SK-N-SH treated with all-trans-retinoic acid at 6 μM for 48 hours (cell line): ENCODE measurements at regions not wholly inside any gene's neighbourhood (a gene's known extent, or its start where the extent isn't known, plus 50 kb on each side); places are given as distances from the start of the nearest gene placed in this dataset.

Source experiments
- ATAC-seq: fragments of 200-7000 bp; cut with Tn5 transposase; 3 replicates; pipeline ENCODE4 v1.9.1; 2020; ENCODE audit warnings: mild to moderate bottlenecking, moderate library complexity
- ARNTL ChIP-seq: fragments of 450-650 bp; formaldehyde crosslinking; IDR thresholded peaks from 2 replicates; pipeline ENCODE4 v1.5.0; 2020; ENCODE audit warnings: low read depth, mild to moderate bottlenecking, moderate library complexity, borderline replicate concordance
- BACH2 ChIP-seq: fragments of 250-450 bp; sonication (Bioruptor Pico); IDR thresholded peaks from 2 replicates; pipeline ENCODE4 v1.9.0; 2021; ENCODE audit warnings: mild to moderate bottlenecking, borderline replicate concordance
- CSDC2 ChIP-seq: fragments of 250-450 bp; sonication (Bioruptor Pico); IDR thresholded peaks from 2 replicates; pipeline ENCODE4 v1.5.0; 2020; ENCODE audit warnings: mild to moderate bottlenecking, moderate library complexity
- ESRRG ChIP-seq: fragments of 250-450 bp; sonication (Bioruptor Pico); IDR thresholded peaks from 2 replicates; pipeline ENCODE4 v1.6.1; 2021; ENCODE audit warnings: mild to moderate bottlenecking
- GLIS3 ChIP-seq: fragments of 250-450 bp; sonication (Bioruptor Pico); IDR thresholded peaks from 2 replicates; pipeline ENCODE4 v1.5.0; 2020; ENCODE audit warnings: mild to moderate bottlenecking, moderate library complexity
- ISL1 ChIP-seq: fragments of 250-450 bp; sonication (Bioruptor Pico); IDR thresholded peaks from 2 replicates; pipeline ENCODE4 v2.1.2; 2022; ENCODE audit warnings: mild to moderate bottlenecking, moderate library complexity
- OSR1 ChIP-seq: fragments of 250-450 bp; sonication (Bioruptor Pico); IDR thresholded peaks from 2 replicates; pipeline ENCODE4 v1.8.0; 2022; ENCODE audit warnings: moderate library complexity, mild to moderate bottlenecking, inconsistent platforms
- PPARA ChIP-seq: fragments of 250-450 bp; sonication (Bioruptor Pico); IDR thresholded peaks from 2 replicates; pipeline ENCODE4 v1.5.0; 2020; ENCODE audit warnings: mild to moderate bottlenecking, borderline replicate concordance
- RARB ChIP-seq: fragments of 250-450 bp; sonication (Bioruptor Pico); IDR thresholded peaks from 2 replicates; pipeline ENCODE4 v1.8.0; 2021; ENCODE audit warnings: mild to moderate bottlenecking, moderate library complexity
- SNAI2 ChIP-seq: fragments of 250-450 bp; sonication (Bioruptor Pico); IDR thresholded peaks from 2 replicates; pipeline ENCODE4 v1.5.0; 2020; ENCODE audit warnings: mild to moderate bottlenecking, moderate library complexity
- TCF4 ChIP-seq: fragments of 250-450 bp; sonication (Bioruptor Pico); IDR thresholded peaks from 2 replicates; pipeline ENCODE4 v1.8.0; 2021; ENCODE audit warnings: mild to moderate bottlenecking, moderate library complexity, borderline replicate concordance
- TOX ChIP-seq: fragments of 250-450 bp; sonication (Bioruptor Pico); IDR thresholded peaks from 2 replicates; pipeline ENCODE4 v1.8.0; 2021; ENCODE audit warnings: mild to moderate bottlenecking, moderate library complexity, borderline replicate concordance
- ZC3H10 ChIP-seq: fragments of 250-450 bp; sonication (Bioruptor Pico); IDR thresholded peaks from 2 replicates; pipeline ENCODE4 v1.5.1; 2021; ENCODE audit warnings: mild to moderate bottlenecking, moderate library complexity
- ZFP3 ChIP-seq: fragments of 250-450 bp; sonication (Bioruptor Pico); IDR thresholded peaks from 2 replicates; pipeline ENCODE4 v1.5.0; 2020; ENCODE audit warnings: mild to moderate bottlenecking, moderate library complexity
- ZFP30 ChIP-seq: fragments of 450-650 bp; formaldehyde crosslinking; IDR thresholded peaks from 2 replicates; pipeline ENCODE4 v1.5.0; 2022; ENCODE audit warnings: mild to moderate bottlenecking, moderate library complexity
- ZNF565 ChIP-seq: fragments of 450-650 bp; formaldehyde crosslinking; conservative IDR thresholded peaks from 2 replicates; pipeline ENCODE4 v1.5.0; 2020; ENCODE audit warnings: low read depth, mild to moderate bottlenecking, moderate library complexity
- ZNF70 ChIP-seq: fragments of 450-650 bp; formaldehyde crosslinking; IDR thresholded peaks from 2 replicates; pipeline ENCODE4 v1.5.0; 2020; ENCODE audit warnings: mild to moderate bottlenecking, moderate library complexity
- ZNF8 ChIP-seq: fragments of 450-650 bp; formaldehyde crosslinking; IDR thresholded peaks from 2 replicates; pipeline ENCODE4 v1.5.0; 2020; ENCODE audit warnings: mild to moderate bottlenecking, moderate library complexity
- TF ChIP-seq, protein P1 (sequence below): fragments of 250-450 bp; sonication (Bioruptor Pico); IDR thresholded peaks from 2 replicates; pipeline ENCODE4 v1.5.0; 2020; ENCODE audit warnings: mild to moderate bottlenecking, moderate library complexity
- TF ChIP-seq, protein P2 (sequence below): fragments of 250-450 bp; sonication (Bioruptor Pico); IDR thresholded peaks from 2 replicates; pipeline ENCODE4 v1.5.1; 2020; ENCODE audit warnings: low read depth, mild to moderate bottlenecking, moderate library complexity
- TF ChIP-seq, protein P3 (sequence below): fragments of 250-450 bp; sonication (Bioruptor Pico); IDR thresholded peaks from 2 replicates; pipeline ENCODE4 v1.8.0; 2020; ENCODE audit warnings: mild to moderate bottlenecking, moderate library complexity, borderline replicate concordance
- TF ChIP-seq, protein P4 (sequence below): fragments of 250-450 bp; sonication (Bioruptor Pico); IDR thresholded peaks from 2 replicates; pipeline ENCODE4 v1.5.1; 2021; ENCODE audit warnings: mild to moderate bottlenecking, moderate library complexity
- TF ChIP-seq, protein P5 (sequence below): fragments of 250-450 bp; sonication (Bioruptor Pico); IDR thresholded peaks from 2 replicates; pipeline ENCODE4 v1.8.0; 2021; ENCODE audit warnings: low read depth, mild to moderate bottlenecking, moderate library complexity, borderline replicate concordance

DNA sequence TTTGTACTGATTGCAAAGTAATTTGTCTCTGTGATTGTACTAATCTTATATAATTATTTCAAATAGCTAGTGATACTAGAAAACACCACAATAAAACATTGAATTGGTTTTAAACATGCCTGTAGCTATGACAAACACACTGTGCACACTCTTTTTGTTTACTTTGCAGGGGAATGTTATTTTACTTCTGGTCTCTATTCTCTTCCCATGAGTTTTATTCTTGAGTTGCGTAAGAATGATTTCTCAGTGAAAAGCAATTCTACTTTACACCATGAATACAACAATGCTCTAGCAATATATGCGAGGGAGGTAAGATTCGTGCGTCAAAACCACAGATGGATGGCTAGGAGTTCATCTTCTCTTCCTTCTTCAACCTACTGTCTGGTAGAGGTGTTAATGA is 68.4 kb upstream of the PHACTR1 start:
- no peak for TF ChIP-seq TOX (CRISPR knock-in tag)
- no peak for TF ChIP-seq ZC3H10 (CRISPR knock-in tag)
- no peak for TF ChIP-seq ZNF8 (CRISPR knock-in tag)
- TF ChIP-seq ESRRG (CRISPR knock-in tag): no peak
- ATAC-seq: no peak

DNA sequence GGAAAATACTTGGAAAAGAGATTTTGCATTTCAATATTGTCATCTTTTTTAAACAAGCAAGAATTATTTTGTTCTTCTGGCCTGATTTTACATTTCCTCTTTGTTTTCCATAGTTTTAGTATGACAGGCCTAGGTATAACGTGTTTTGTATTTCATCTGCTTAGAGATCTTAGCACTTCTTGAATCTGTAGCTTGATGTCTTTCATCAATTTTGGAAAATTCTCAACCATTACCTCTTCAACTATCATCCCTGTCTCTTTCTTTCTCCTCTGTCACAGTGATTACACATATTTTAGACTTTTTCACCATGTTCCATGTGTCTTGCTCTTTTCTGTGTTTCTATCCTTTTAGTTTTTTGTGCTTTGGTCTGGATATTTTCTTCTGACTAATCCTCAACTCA is 67.2 kb upstream of the PHACTR1 start:
- TF ChIP-seq PPARA (CRISPR knock-in tag) (no peak), ZNF8 (CRISPR knock-in tag) (no peak), GLIS3 (CRISPR knock-in tag) (no peak), TOX (CRISPR knock-in tag) (no peak), ZC3H10 (CRISPR knock-in tag) (no peak), ZFP3 (CRISPR knock-in tag) (no peak), TCF4 (CRISPR knock-in tag) (no peak), ARNTL (CRISPR knock-in tag) (no peak), ESRRG (CRISPR knock-in tag) (no peak), OSR1 (no peak), RARB (CRISPR knock-in tag) (no peak), ZFP30 (no peak), SNAI2 (CRISPR knock-in tag) (no peak), ZNF565 (no peak)
- TF ChIP-seq, protein P1, sequence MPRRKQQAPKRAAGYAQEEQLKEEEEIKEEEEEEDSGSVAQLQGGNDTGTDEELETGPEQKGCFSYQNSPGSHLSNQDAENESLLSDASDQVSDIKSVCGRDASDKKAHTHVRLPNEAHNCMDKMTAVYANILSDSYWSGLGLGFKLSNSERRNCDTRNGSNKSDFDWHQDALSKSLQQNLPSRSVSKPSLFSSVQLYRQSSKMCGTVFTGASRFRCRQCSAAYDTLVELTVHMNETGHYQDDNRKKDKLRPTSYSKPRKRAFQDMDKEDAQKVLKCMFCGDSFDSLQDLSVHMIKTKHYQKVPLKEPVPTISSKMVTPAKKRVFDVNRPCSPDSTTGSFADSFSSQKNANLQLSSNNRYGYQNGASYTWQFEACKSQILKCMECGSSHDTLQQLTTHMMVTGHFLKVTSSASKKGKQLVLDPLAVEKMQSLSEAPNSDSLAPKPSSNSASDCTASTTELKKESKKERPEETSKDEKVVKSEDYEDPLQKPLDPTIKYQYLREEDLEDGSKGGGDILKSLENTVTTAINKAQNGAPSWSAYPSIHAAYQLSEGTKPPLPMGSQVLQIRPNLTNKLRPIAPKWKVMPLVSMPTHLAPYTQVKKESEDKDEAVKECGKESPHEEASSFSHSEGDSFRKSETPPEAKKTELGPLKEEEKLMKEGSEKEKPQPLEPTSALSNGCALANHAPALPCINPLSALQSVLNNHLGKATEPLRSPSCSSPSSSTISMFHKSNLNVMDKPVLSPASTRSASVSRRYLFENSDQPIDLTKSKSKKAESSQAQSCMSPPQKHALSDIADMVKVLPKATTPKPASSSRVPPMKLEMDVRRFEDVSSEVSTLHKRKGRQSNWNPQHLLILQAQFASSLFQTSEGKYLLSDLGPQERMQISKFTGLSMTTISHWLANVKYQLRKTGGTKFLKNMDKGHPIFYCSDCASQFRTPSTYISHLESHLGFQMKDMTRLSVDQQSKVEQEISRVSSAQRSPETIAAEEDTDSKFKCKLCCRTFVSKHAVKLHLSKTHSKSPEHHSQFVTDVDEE (CRISPR knock-in tag): no peak
- TF ChIP-seq, protein P2, sequence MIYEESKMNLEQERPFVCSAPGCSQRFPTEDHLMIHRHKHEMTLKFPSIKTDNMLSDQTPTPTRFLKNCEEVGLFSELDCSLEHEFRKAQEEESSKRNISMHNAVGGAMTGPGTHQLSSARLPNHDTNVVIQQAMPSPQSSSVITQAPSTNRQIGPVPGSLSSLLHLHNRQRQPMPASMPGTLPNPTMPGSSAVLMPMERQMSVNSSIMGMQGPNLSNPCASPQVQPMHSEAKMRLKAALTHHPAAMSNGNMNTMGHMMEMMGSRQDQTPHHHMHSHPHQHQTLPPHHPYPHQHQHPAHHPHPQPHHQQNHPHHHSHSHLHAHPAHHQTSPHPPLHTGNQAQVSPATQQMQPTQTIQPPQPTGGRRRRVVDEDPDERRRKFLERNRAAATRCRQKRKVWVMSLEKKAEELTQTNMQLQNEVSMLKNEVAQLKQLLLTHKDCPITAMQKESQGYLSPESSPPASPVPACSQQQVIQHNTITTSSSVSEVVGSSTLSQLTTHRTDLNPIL (CRISPR knock-in tag): no peak
- TF ChIP-seq, protein P3, sequence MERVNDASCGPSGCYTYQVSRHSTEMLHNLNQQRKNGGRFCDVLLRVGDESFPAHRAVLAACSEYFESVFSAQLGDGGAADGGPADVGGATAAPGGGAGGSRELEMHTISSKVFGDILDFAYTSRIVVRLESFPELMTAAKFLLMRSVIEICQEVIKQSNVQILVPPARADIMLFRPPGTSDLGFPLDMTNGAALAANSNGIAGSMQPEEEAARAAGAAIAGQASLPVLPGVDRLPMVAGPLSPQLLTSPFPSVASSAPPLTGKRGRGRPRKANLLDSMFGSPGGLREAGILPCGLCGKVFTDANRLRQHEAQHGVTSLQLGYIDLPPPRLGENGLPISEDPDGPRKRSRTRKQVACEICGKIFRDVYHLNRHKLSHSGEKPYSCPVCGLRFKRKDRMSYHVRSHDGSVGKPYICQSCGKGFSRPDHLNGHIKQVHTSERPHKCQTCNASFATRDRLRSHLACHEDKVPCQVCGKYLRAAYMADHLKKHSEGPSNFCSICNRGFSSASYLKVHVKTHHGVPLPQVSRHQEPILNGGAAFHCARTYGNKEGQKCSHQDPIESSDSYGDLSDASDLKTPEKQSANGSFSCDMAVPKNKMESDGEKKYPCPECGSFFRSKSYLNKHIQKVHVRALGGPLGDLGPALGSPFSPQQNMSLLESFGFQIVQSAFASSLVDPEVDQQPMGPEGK: no peak
- TF ChIP-seq, protein P4, sequence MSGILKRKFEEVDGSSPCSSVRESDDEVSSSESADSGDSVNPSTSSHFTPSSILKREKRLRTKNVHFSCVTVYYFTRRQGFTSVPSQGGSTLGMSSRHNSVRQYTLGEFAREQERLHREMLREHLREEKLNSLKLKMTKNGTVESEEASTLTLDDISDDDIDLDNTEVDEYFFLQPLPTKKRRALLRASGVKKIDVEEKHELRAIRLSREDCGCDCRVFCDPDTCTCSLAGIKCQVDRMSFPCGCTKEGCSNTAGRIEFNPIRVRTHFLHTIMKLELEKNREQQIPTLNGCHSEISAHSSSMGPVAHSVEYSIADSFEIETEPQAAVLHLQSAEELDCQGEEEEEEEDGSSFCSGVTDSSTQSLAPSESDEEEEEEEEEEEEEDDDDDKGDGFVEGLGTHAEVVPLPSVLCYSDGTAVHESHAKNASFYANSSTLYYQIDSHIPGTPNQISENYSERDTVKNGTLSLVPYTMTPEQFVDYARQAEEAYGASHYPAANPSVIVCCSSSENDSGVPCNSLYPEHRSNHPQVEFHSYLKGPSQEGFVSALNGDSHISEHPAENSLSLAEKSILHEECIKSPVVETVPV: no peak
- TF ChIP-seq, protein P5, sequence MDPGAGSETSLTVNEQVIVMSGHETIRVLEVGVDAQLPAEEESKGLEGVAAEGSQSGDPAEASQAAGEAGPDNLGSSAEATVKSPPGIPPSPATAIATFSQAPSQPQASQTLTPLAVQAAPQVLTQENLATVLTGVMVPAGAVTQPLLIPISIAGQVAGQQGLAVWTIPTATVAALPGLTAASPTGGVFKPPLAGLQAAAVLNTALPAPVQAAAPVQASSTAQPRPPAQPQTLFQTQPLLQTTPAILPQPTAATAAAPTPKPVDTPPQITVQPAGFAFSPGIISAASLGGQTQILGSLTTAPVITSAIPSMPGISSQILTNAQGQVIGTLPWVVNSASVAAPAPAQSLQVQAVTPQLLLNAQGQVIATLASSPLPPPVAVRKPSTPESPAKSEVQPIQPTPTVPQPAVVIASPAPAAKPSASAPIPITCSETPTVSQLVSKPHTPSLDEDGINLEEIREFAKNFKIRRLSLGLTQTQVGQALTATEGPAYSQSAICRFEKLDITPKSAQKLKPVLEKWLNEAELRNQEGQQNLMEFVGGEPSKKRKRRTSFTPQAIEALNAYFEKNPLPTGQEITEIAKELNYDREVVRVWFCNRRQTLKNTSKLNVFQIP (CRISPR knock-in tag): no peak
- ATAC-seq: no peak

DNA sequence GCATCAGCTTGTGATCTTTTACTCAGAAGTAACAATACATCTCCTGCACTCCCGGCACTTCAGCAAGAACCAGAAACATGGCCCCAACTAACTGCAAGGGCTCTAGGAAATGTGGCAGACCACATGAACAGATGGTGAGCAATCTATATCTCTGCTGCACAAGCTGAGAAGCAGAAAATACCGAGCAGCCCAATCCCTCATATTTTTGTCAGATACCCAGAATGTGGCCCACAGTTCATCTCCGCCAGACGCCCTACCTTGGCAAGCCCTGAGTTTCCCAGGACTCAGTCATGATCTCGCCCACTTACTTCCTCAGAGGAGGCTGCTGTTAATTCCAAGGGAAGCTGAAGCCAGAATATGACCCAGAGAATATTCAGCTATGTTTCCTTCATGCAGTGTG is 63.1 kb upstream of the PHACTR1 start:
- TF ChIP-seq CSDC2 (CRISPR knock-in tag): no peak
- TF ChIP-seq SNAI2 (CRISPR knock-in tag): no peak
- ATAC-seq: no peak

DNA sequence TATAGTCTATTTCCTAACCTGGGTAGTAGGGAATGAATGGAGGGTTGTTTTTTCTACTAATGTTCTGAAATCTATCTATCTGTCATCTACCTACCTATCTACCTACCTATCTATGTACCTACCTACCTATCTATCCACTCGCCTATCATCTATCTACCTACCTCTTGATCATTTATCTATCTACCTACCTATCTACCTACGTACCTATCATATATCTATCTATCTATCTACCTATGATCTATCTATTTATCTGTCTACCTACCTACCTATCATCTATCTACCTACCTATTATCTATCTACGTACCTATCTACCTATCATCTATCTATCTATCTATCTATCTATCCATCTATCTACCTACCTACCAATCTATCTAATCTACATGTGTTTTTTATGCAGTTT is 62.5 kb upstream of the PHACTR1 start:
- no peak for ATAC-seq
- no peak for TF ChIP-seq RARB (CRISPR knock-in tag)
- no peak for TF ChIP-seq ZFP30
- TF ChIP-seq ZNF70: no peak
- no peak for TF ChIP-seq ARNTL (CRISPR knock-in tag)
- no peak for TF ChIP-seq ZFP3 (CRISPR knock-in tag)
- no peak for TF ChIP-seq SNAI2 (CRISPR knock-in tag)
- TF ChIP-seq BACH2 (CRISPR knock-in tag): no peak
- TF ChIP-seq ISL1 (CRISPR knock-in tag): no peak
- TF ChIP-seq, protein P1 (CRISPR knock-in tag): no peak
- no peak for TF ChIP-seq ESRRG (CRISPR knock-in tag)
- TF ChIP-seq CSDC2 (CRISPR knock-in tag): no peak
- TF ChIP-seq, protein P2 (CRISPR knock-in tag): no peak
